ENCODE measurements at regions not wholly inside any gene's neighbourhood (a gene's known extent, or its start where the extent isn't known, plus 50 kb on each side); places are given as distances from the start of the nearest gene placed in this dataset.

DNA sequence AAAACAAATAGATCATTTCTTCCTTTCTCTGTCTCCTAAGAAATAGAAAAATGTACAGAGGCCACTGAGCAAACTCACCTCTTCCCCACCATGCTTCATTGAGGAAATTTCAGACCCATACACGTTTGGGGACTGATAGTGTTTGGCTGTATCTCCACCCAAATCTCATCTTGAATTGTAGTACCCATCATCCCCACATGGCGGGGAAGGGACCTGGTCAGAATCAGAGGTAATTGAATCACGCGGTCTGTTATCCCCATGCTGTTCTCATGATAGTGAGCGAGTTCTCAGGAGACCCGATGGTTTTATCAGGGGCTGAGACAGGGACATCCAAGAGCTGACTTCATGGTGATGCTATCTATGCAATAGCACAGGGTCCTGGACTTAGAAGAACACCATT is 1655.8 kb downstream of the MAT2B start:
- H3K4me3 ChIP-seq, result no peak overlapping the region
- 56% methylated on average over 6 of the region's 6 CpGs for WGBS (ENCODE audit: insufficient coverage, insufficient replicate concordance, low lambda C conversion rate, missing lambda C conversion rate)
- ATAC-seq (peak; percentile 54), DNase-seq (ENCODE audit: low read depth, low spot score) (no peak), FAIRE-seq (no peak)
- ChIA-PET CTCF (interaction anchor here (0.6 kb wide), 1 partner anchor 16 kb away, joined by 3 read pairs; no protein-coding TSS in a partner anchor), SMC1A (ENCODE audit: uncharacterized antibody, unreplicated experiment) (interaction anchor here (1.0 to 1.3 kb wide), 4 partner anchors 19 to 46 kb away, joined by 3 read pairs; no protein-coding TSS in a partner anchor), POLR2A (no interaction called here), RAD21 (ENCODE audit: unreplicated experiment) (no interaction called here)
- H3K27me3 ChIP-seq (replicated peaks in 1 of 2; ENCODE audit: control insufficient read depth in 2 of 2, insufficient read depth in 2 of 2, low read length in 1 of 2), result no peaks in the 10 kb centered on the region
- H3K27ac ChIP-seq (ENCODE audit: control insufficient read depth, insufficient read depth), result no peak overlapping the region
- intact Hi-C loops (cut with micrococcal nuclease; ENCODE audit: unreplicated experiment), result no loop called here
- TF ChIP-seq EGR1 (IDR thresholded peaks at IDR 0.05; ENCODE audit: borderline replicate concordance in 1 of 2, low read depth in 2 of 2, low read length in 2 of 2), result no peak
- TF ChIP-seq, protein P1, sequence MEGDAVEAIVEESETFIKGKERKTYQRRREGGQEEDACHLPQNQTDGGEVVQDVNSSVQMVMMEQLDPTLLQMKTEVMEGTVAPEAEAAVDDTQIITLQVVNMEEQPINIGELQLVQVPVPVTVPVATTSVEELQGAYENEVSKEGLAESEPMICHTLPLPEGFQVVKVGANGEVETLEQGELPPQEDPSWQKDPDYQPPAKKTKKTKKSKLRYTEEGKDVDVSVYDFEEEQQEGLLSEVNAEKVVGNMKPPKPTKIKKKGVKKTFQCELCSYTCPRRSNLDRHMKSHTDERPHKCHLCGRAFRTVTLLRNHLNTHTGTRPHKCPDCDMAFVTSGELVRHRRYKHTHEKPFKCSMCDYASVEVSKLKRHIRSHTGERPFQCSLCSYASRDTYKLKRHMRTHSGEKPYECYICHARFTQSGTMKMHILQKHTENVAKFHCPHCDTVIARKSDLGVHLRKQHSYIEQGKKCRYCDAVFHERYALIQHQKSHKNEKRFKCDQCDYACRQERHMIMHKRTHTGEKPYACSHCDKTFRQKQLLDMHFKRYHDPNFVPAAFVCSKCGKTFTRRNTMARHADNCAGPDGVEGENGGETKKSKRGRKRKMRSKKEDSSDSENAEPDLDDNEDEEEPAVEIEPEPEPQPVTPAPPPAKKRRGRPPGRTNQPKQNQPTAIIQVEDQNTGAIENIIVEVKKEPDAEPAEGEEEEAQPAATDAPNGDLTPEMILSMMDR (IDR thresholded peaks at IDR 0.05 in 2 of 3, conservative IDR thresholded peaks at IDR 0.05 in 1 of 3; ENCODE audit: control insufficient read depth in 2 of 3, extremely low read depth in 1 of 3, insufficient read depth in 1 of 3, low read depth in 3 of 3, low read length in 3 of 3), result 0 out of 6 replicates have a peak, but pooled peaks of 1 of the 3 experiments have one; percentile 30
- TF ChIP-seq CREB1 (IDR thresholded peaks at IDR 0.05; ENCODE audit: low read depth), result no peak
- no peaks in the 10 kb centered on the region for H3K79me2 ChIP-seq (ENCODE audit: control insufficient read depth, insufficient read depth, low read length)
- H3K4me2 ChIP-seq (ENCODE audit: control insufficient read depth, insufficient read depth), result no peak overlapping the region
- no TSS peak for BruUV-seq (replicated peaks)
- H3K36me3 ChIP-seq (ENCODE audit: control insufficient read depth in 2 of 2, insufficient read depth in 2 of 2, low read length in 1 of 2), result no peaks in the 10 kb centered on the region
- H4K20me1 ChIP-seq (ENCODE audit: control insufficient read depth, insufficient read depth), result no peaks in the 10 kb centered on the region
- H2AFZ ChIP-seq (ENCODE audit: control insufficient read depth, low read depth, low read length), result no peak overlapping the region
- H3K9me3 ChIP-seq (replicated peaks; ENCODE audit: control insufficient read depth, insufficient read depth, low read length), result no peaks in the 10 kb centered on the region
- in situ Hi-C loops (cut with MboI), result no loop called here
- no peak overlapping the region for H3K9ac ChIP-seq (ENCODE audit: control insufficient read depth, insufficient read depth, low read length)
- no peaks in the 10 kb centered on the region for H3K4me1 ChIP-seq (ENCODE audit: control insufficient read depth, insufficient read depth, low read length)

DNA sequence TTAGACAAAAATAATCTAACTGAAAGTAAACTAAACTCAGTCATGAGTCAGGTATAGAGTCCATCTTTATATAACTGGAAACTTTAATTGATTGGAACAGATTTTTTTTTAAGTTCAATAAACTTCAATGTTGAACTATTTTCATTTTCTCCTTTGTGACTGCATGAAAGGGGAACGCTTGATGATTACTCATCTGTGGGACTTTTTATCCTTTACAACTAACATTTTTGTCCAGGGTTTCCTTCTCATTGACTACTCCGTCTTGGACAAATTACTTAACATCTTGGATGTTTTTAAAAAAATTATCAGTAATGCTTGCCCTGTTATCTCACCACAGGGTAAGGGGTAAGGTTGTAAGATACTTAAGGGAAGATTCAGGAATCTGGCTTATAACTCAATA is 1658.4 kb downstream of the MAT2B start:
- Histone ChIP-seq H4K20me1 (ENCODE audit: control insufficient read depth, insufficient read depth) (no peaks in the 10 kb centered on the region), H2AFZ (ENCODE audit: control insufficient read depth, low read depth, low read length) (no peak overlapping the region), H3K9me3 (replicated peaks; ENCODE audit: control insufficient read depth, insufficient read depth, low read length) (no peaks in the 10 kb centered on the region), H3K4me1 (ENCODE audit: control insufficient read depth, insufficient read depth, low read length) (no peaks in the 10 kb centered on the region), H3K4me2 (ENCODE audit: control insufficient read depth, insufficient read depth) (no peak overlapping the region), H3K4me3 (no peak overlapping the region), H3K9ac (ENCODE audit: control insufficient read depth, insufficient read depth, low read length) (no peak overlapping the region), H3K27ac (ENCODE audit: control insufficient read depth, insufficient read depth) (no peak overlapping the region), H3K79me2 (ENCODE audit: control insufficient read depth, insufficient read depth, low read length) (no peaks in the 10 kb centered on the region), H3K27me3 (replicated peaks in 1 of 2; ENCODE audit: control insufficient read depth in 2 of 2, insufficient read depth in 2 of 2, low read length in 1 of 2) (no peaks in the 10 kb centered on the region), H3K36me3 (ENCODE audit: control insufficient read depth in 2 of 2, insufficient read depth in 2 of 2, low read length in 1 of 2) (no peaks in the 10 kb centered on the region)
- no TSS peak for BruUV-seq (replicated peaks)
- DNase-seq (ENCODE audit: low read depth, low spot score), result no peak
- intact Hi-C loops (cut with micrococcal nuclease; ENCODE audit: unreplicated experiment) (no loop called here), in situ Hi-C loops (cut with MboI) (no loop called here)
- CTCF ChIA-PET, result no interaction called here
- SMC1A ChIA-PET (ENCODE audit: uncharacterized antibody, unreplicated experiment), result interaction anchor here (0.8 to 1.0 kb wide), 2 partner anchors 8 to 14 kb away, joined by 3 read pairs; no protein-coding TSS in a partner anchor
- RAD21 ChIA-PET (ENCODE audit: unreplicated experiment), result no interaction called here
- FAIRE-seq, result no peak
- WGBS (ENCODE audit: insufficient coverage, insufficient replicate concordance, low lambda C conversion rate, missing lambda C conversion rate), result 33% methylated on average over 2 of the region's 2 CpGs
- ATAC-seq, result no peak
- POLR2A ChIA-PET, result interaction anchor here (0.6 kb wide), 1 partner anchor 471 kb away, joined by 3 read pairs; no protein-coding TSS in a partner anchor
- TF ChIP-seq TCF7 (IDR thresholded peaks at IDR 0.05; ENCODE audit: borderline replicate concordance), result no peak
- no peak for TF ChIP-seq YY1 (IDR thresholded peaks at IDR 0.05; ENCODE audit: low read depth, low read length)
- TF ChIP-seq SIX5 (IDR thresholded peaks at IDR 0.05; ENCODE audit: low read depth, low read length, severe bottlenecking), result no peak
- TF ChIP-seq NFIC (IDR thresholded peaks at IDR 0.05; ENCODE audit: low read depth, low read length), result no peak
- TF ChIP-seq, protein P2, sequence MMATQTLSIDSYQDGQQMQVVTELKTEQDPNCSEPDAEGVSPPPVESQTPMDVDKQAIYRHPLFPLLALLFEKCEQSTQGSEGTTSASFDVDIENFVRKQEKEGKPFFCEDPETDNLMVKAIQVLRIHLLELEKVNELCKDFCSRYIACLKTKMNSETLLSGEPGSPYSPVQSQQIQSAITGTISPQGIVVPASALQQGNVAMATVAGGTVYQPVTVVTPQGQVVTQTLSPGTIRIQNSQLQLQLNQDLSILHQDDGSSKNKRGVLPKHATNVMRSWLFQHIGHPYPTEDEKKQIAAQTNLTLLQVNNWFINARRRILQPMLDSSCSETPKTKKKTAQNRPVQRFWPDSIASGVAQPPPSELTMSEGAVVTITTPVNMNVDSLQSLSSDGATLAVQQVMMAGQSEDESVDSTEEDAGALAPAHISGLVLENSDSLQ (IDR thresholded peaks at IDR 0.05), result no peak
- no peak for TF ChIP-seq SIN3A (IDR thresholded peaks at IDR 0.05; ENCODE audit: low read depth, low read length)
- no peak for TF ChIP-seq STAT1 (conservative IDR thresholded peaks at IDR 0.05)
- TF ChIP-seq, protein P3, sequence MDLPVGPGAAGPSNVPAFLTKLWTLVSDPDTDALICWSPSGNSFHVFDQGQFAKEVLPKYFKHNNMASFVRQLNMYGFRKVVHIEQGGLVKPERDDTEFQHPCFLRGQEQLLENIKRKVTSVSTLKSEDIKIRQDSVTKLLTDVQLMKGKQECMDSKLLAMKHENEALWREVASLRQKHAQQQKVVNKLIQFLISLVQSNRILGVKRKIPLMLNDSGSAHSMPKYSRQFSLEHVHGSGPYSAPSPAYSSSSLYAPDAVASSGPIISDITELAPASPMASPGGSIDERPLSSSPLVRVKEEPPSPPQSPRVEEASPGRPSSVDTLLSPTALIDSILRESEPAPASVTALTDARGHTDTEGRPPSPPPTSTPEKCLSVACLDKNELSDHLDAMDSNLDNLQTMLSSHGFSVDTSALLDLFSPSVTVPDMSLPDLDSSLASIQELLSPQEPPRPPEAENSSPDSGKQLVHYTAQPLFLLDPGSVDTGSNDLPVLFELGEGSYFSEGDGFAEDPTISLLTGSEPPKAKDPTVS (IDR thresholded peaks at IDR 0.05; ENCODE audit: low read depth, low read length), result no peak
- no peak for TF ChIP-seq NRF1 (conservative IDR thresholded peaks at IDR 0.05; ENCODE audit: low read depth, low read length)

Measured in GM12878 (cell line).